GM19099 (cell line): ENCODE measurements at regions not wholly inside any gene's neighbourhood (a gene's known extent, or its start where the extent isn't known, plus 50 kb on each side); places are given as distances from the start of the nearest gene placed in this dataset.

Experiments
- POLR2A ChIP-seq: IDR thresholded peaks from 3 replicates; pipeline ENCODE4 v1.6.1; 2011; ENCODE audit warnings: low read depth; ENCODE audit not compliant: insufficient read length; ENCODE audit errors: extremely low read depth

DNA sequence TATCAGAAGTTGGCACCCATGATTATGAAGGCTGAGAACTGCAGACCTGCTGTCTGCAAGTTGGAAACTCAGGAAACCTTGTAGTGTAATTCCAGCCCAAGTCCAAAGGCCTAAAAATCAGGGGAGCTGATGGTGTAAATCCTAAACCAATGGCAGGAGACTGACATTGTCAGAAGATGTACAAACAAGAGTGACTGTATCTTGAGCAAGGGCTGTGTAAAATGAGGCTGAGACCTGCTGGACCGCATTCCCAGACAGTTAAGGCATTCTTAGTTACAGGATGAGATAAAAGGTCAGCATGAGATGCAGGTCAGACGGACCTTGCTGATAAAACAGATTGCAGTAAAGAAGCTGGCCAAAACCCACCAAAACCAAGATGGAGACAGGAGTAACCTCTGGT, 147.7 kb downstream of the COG6 start:
- TF ChIP-seq POLR2A: no peak

DNA sequence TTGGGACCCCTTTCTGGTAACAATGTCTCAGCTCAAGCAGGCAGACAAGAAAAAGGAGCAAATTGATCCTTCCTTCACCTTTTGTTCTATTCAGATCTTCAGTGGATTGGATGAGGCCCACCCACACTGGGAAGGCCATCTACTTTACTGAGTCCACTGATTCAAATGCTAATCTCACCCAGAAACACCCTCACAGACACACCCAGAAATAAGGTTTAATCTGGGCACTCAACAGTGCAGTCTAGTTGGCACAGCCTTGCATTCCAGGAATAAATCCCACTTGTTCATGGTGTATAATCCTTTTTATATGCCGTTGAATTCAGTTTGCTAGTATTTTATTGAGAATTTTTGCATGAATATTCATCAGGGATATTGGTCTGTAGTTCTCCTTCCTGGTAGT, 148.4 kb downstream of the COG6 start:
- TF ChIP-seq POLR2A: no peak

DNA sequence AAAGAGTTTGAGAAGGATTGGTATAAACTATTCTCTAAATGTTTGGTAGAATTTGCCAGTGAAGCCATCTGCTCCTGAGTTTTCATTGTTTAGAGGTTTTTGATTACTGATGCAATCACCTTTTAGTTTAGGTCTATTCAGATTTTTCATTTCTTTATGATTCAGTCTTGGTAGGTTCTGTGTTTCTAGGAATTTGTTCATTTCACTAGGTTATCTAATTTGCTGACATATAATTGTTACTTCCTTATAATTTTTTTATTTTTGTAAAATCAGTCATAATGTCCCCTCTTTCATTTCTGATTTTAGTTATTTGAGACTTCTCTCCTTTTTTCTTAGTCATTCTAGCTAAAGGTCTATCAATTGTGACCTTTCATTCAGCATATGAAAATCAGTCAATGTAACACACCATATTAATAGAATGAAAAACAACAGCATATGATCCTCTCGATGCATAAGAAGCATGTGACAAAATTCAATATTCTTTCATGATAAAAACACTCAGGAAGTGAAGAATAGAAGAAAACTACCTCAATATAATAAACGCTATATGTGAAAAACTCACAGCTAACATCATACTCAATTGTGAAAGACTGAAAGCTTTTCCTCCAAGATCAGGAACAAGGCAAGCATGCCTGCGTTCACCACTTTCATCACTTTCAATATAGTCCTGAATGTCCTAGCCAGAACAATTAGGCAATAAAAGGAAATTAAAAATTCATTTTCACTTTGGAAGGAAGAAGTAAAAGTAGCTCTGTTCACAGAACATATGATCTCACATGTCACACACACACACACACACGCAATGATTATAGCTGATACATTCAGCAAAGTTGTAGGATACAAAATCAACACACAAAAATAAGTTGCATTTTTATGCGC, 149.1 kb downstream of the COG6 start:
- no peak for TF ChIP-seq POLR2A

DNA sequence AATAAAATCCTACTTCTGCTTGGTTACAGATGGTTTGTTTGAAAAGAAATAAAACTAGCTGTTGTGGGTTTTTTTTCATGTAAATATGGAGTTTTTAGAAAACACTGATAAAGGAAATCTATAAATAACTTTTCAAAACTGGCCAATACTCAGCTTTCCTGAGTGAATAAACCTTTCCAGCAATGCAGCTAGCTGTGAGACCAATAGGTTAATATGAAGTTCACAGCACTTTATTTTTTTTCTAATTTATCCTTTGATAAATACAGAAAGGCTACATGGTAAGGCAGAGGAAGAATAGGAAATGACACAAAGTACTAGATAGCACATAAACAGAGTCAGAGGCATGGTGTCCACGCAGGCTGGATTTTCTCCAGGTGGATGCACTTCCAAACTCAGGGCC, 154.0 kb downstream of the COG6 start:
- TF ChIP-seq POLR2A: no peak

DNA sequence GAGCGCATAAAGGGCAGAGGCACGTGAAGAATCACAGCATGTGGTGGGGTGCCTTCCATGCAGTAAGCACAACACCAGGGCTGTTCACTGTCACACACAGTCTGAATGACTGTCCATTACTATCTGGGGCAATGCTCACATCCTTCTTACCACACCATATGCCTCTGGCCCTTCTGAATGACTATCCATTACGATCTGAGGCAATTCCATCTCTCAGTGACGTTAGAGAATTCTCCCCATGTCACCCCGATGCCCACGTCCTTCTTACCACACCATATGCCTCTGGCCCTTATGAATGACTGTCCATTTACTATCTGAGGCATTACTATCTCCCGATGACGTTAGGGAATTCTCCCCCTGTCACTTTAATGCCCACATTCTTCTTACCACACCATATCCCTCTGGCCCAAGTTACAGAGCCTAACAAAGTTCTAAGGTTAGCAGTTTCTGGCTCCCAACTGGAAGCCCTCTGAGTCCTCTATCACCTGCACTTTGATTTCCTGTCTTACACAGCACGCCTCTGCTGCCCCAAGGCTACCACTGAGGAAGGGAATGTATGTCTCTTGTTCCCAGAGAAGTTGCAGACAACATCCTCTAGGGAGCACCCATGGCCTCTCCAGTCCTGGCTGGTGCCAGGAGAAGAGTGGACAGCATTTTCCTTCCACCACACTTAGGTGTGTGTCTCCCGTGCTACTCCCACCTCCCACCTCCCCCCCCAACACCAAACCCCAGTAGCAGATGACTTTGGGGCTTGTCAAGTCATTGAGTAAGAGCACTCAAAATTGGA, 154.8 kb downstream of the COG6 start:
- TF ChIP-seq POLR2A: no peak

DNA sequence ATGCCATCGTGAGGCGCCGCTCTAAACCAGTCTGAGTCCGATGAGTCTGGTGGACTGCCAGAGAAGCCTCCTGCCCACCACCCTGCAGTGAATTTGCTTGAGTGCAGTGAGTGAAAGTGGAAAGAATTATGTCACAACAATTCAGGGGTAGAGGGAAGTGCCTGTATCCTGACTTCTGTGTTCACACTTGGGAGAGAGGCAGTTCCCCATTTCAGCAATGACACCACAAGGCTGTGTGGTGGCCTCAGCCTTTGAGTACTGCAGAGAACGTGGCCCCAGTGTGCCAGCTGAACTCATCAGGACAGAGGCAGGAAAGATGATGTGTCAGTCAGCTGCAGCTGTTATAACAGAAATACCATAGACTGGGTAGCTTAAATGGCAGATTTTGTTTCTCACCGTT, 155.6 kb downstream of the COG6 start:
- TF ChIP-seq POLR2A: no peak

DNA sequence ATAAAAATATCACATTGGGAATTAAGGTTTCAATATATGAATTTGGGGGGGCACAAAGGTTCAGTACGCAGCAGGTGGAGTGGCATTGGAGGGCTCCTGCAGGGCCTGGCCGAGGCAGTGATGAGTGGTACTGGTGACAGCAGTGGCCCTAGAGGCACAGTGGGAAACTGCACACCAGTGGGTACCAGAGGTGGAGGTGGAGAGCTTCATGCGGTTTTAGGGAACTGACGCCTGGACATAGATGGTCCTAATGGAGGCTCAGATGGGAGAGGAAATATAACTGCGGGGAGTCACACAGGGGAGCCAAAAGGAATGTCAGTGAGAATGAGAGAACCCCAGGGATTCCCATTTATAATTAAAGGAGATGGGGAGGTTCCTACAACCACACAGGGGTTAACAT, 156.2 kb downstream of the COG6 start:
- TF ChIP-seq POLR2A: no peak

DNA sequence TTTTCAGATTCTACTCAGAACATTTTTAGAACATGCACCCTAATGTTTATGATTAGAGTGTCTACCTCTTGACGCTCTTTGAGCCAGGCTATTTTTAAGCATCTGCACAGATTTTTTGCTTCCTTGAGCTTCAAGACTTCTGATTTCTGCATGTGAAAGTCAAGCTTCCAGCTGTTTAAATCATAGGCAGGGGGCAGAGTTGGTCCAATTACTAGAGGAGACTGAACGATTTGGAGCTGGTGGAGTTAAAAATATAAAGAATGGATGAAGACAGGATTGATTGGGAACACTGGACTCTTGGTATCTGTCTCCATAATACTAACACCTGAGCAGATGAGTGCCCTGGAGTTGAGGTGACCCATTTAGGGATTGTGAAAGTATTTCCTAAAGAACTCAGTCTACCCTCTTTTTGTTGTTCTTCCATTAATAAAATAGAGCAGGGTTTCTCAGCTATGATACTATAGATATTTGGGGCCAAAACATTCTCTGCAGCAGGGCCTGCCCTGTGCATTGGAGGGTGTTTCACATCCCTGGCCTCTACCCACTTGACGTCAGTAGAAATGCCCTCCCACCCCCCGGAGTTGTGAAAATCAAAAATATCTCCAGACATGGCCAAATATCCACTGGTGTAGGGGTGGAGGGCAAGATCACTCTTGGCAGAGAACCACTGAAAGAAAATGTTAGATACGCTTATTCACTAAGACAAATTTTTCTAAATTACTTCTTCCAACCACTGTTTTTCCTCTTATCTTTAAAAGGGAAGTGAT, 160.1 kb downstream of the COG6 start:
- no peak for TF ChIP-seq POLR2A

DNA sequence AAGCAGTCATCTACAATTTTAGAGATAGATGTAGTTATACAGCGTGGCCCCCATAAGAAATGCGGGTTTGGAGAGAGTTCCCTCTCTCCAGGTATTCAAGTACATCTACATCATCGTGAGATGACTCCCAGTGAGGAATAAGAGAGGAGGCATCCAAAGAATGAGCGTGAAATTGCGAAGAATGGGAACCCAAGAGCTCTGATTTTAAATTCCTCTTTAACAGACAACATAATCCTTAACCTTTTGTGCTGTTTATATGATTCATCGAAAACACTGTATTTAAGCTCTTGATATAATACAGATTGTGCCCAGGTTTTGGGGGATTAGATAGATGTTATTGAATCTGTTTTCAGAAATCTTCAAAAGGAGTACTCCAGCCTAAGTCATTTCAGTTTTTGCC, 161.5 kb downstream of the COG6 start:
- no peak for TF ChIP-seq POLR2A

DNA sequence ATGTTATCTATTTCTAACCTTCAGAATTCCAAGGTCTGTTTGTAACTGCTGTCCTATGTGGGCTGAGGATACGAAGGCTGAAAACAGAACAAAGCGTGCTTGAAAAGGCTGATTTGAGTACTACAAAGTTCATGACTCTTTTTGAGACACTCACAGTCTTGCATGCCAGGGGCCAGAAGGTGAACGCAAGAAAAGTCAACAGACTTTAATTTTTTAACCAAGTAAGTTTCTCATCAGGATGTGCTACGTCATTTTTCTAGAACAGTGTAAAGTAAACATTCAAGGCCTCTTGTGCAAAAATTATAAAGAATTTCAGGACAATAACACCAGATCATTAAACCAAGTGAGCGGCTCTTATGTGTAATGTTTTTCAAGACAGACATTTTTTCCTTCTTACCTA, 163.5 kb downstream of the COG6 start:
- TF ChIP-seq POLR2A: no peak

DNA sequence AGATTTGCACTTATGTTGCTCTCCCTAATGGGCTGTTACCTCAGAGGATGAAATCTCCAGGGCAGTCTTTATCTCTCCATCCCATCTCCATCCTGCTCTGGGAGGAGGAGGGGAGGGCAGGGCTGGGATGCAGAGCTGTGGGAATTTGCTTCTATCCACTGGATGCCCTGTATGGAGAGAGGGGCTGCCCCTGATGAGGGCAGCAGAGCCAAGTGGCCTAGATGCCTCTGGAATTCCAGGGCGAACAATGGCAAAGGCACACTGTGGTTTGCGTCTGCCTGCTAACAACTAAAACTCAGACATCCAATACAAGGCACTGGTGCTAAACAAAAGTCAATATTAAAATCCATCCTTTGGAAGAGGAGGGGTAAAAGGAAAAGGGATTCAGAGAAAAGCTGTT, 165.1 kb downstream of the COG6 start:
- no peak for TF ChIP-seq POLR2A

DNA sequence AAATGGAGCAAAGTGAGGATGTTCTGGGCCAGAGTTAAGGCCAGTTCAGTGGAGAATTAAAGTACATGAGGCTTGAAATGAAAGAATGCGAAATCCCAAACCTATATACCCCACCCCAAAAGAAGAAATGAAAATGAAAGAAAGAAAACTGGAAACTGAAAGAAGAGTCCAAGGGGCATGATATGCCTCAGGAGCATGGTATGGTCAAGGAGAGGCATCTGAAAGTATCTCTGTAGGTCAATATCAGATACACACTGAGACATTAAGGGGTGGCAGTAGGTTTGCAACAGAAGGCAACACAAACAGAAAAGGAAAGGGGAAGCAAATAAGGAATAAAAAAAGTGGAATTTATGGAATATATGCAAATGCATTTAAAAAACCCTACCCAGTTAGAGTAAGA, 166.5 kb downstream of the COG6 start:
- no peak for TF ChIP-seq POLR2A

DNA sequence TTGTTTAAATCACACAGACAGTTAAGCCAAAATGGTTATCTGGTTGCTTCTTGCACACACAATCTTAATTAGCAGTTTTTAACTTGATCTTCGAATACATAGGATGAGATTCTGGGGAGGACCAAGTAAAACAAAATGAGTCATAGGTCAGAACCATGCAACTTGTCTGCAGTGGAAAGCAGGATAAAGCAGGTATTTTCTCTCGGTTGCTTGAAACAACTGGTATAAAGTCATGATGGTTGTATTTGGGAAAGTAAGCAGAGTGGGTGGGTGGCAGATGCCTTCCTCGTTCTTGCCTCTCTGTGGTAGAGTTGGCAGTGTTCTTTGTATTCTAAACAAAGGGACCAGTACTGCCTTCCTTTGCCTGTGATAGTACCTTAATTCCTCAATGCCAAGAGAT, 167.0 kb downstream of the COG6 start:
- TF ChIP-seq POLR2A: no peak

DNA sequence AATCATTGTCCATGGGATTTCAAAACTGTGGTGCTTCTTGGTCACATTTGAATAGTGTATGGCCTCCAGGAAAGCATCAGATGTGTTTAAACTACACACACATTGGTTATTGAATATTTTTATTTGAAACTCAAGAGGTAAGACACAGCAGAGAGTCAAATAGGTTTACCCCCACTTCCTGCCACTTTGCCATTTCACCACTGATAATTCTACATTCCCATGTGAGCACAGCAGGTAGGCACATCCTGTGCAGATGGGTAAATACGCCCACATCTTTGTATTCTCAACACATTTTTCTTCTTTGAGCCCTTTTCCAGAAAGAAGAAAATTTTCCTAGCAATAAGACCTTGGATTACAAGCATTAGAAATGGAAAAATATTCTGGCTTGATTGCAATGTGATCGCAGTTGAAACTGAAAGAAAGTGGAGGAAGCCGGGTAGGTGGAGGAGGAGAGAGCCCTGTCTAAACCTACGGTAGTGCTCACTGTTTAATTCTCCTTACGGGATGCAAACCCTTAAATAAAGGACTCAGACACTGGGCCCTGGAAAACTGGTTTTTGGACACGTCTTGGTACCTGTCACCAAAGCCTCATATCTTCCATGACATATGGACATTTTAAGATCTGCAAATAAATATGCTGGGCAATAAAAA, 167.7 kb downstream of the COG6 start:
- no peak for TF ChIP-seq POLR2A

DNA sequence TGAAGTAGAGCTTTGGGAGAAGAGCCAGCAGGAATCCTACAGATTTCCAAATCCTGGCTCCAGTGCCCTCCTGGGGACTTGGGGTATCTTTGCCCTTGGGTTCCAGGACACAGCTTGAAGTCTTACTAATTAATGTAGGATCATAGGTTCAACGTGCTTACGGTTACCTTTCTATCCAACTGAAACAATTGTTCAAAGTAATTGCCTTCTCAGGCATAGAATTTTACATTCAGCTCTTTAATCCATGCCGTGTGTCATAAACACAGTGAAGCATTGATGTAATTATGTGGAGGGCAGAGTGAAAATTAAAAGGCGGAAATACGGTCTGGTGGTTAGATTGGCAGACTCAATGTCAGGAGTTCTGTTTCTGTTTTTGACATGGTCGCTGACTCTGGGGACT, 170.4 kb downstream of the COG6 start:
- no peak for TF ChIP-seq POLR2A
